ENCODE measurements at regions not wholly inside any gene's neighbourhood (a gene's known extent, or its start where the extent isn't known, plus 50 kb on each side); places are given as distances from the start of the nearest gene placed in this dataset.

DNA sequence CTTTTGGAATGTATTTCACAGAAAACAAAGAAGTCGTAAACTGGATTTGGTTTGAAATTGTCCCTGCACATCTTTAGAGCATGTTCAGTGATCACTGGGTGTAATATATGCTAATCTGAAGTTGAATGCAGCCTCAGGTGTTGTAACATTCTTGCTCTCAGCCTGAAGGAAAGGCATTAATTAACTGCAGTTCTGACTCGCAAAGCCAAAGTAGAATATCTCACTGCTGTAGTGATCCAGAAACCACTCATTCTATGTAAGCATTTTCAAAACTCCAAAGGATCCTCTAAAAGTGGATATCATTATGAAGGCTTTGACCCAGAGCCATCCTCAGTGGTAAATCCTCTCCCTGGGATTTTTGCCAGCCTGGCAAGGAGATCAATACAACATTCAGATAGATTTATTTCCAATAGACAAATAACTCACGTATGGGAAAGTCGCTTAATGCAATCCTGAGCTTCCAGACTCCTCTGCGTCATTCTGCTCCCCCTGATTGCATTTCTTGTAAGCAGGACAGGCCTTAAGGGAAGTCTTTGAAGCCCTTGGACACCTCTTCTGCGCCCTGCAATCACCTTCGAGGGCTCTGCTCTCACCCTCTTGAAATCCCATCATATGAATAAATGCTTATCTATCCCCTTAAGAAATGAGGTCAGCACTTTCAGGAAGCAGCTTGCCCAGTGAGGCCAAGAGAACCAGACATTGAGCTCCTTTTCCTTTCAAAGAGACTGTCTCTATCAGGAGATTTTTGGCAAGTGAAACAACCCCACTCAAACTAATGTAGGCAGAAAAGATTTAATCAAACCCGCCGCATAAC is 301.7 kb upstream of the NBEA start:
- TF ChIP-seq, protein P1, sequence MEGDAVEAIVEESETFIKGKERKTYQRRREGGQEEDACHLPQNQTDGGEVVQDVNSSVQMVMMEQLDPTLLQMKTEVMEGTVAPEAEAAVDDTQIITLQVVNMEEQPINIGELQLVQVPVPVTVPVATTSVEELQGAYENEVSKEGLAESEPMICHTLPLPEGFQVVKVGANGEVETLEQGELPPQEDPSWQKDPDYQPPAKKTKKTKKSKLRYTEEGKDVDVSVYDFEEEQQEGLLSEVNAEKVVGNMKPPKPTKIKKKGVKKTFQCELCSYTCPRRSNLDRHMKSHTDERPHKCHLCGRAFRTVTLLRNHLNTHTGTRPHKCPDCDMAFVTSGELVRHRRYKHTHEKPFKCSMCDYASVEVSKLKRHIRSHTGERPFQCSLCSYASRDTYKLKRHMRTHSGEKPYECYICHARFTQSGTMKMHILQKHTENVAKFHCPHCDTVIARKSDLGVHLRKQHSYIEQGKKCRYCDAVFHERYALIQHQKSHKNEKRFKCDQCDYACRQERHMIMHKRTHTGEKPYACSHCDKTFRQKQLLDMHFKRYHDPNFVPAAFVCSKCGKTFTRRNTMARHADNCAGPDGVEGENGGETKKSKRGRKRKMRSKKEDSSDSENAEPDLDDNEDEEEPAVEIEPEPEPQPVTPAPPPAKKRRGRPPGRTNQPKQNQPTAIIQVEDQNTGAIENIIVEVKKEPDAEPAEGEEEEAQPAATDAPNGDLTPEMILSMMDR (IDR thresholded peaks at IDR 0.05), result no peak
- no peak for TF ChIP-seq POLR2A (IDR thresholded peaks at IDR 0.05)
